HEK293T (cell line): ENCODE measurements at regions not wholly inside any gene's neighbourhood (a gene's known extent, or its start where the extent isn't known, plus 50 kb on each side); places are given as distances from the start of the nearest gene placed in this dataset.

Experiments
- ARNT ChIP-seq: fragments of 450-650 bp; IDR thresholded peaks from 2 replicates; pipeline ENCODE4 v1.6.1; 2017; ENCODE audit warnings: mild to moderate bottlenecking
- BHLHE40 ChIP-seq: fragments of 450-650 bp; IDR thresholded peaks from 2 replicates; pipeline ENCODE4 v1.6.1; 2016; ENCODE audit warnings: mild to moderate bottlenecking, moderate library complexity, borderline replicate concordance
- FOXA1 ChIP-seq: fragments of 450-650 bp; IDR thresholded peaks from 2 replicates; pipeline ENCODE4 v1.6.1; 2016; ENCODE audit warnings: mild to moderate bottlenecking
- FOXK2 ChIP-seq: fragments of 450-650 bp; IDR thresholded peaks from 2 replicates; pipeline ENCODE4 v1.6.1; 2016; ENCODE audit warnings: mild to moderate bottlenecking
- FOXM1 ChIP-seq: fragments of 450-650 bp; IDR thresholded peaks from 2 replicates; pipeline ENCODE4 v1.6.1; 2017; ENCODE audit warnings: mild to moderate bottlenecking, borderline replicate concordance
- SP1 ChIP-seq: fragments of 450-650 bp; IDR thresholded peaks from 2 replicates; pipeline ENCODE4 v1.6.1; 2017
- SUZ12 ChIP-seq: fragments of 450-650 bp; IDR thresholded peaks from 2 replicates; pipeline ENCODE4 v1.6.1; 2016; ENCODE audit warnings: mild to moderate bottlenecking
- ZNF384 ChIP-seq: fragments of 450-650 bp; IDR thresholded peaks from 2 replicates; pipeline ENCODE4 v1.6.1; 2016
- TF ChIP-seq, protein P1 (sequence below): fragments of 450-650 bp; IDR thresholded peaks from 2 replicates; pipeline ENCODE4 v1.6.1; 2016

DNA sequence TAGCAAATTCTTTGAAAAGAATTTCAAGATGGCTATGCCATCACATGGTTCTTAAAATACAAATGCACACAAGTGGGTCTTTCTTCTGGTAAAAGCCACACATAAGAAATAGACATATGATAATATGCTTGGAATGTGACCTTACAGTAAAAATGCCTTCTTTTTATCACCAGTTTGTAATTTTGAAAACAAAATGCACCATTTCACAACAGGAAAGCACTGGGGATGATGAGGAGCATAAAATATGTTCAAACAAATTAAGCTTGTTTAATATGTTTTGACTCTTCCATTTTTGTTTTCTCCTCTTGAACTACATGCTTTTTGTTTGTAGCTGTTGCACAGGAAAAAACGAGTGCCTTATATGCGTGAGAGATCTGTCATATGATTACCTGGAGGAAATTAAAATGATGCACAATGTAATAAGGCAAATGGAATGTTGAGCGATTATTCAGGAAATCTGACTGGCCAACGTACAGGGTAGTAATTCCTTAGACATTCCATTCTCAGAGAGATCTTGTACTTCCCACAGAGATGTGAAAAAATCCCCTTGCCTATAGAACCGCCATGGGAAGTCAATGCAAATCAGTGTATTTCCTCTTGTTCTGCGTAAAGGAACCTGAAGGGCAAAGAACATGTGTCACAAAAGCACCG is 911.6 kb downstream of the TFAP2A start:
- TF ChIP-seq BHLHE40, result no peak
- no peak for TF ChIP-seq FOXK2
- no peak for TF ChIP-seq ZNF384
- no peak for TF ChIP-seq FOXM1
- TF ChIP-seq ARNT, result no peak
- no peak for TF ChIP-seq SP1
- TF ChIP-seq SUZ12, result no peak
- TF ChIP-seq, protein P1, sequence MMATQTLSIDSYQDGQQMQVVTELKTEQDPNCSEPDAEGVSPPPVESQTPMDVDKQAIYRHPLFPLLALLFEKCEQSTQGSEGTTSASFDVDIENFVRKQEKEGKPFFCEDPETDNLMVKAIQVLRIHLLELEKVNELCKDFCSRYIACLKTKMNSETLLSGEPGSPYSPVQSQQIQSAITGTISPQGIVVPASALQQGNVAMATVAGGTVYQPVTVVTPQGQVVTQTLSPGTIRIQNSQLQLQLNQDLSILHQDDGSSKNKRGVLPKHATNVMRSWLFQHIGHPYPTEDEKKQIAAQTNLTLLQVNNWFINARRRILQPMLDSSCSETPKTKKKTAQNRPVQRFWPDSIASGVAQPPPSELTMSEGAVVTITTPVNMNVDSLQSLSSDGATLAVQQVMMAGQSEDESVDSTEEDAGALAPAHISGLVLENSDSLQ, result no peak
- no peak for TF ChIP-seq FOXA1
